HepG2 (cell line): ENCODE measurements at regions not wholly inside any gene's neighbourhood (a gene's known extent, or its start where the extent isn't known, plus 50 kb on each side); places are given as distances from the start of the nearest gene placed in this dataset.

Source experiments
- ATAC-seq: fragments of 200-7000 bp; cut with Tn5 transposase; 3 replicates; pipeline ENCODE4 v1.9.1; 2020; ENCODE audit warnings: mild to moderate bottlenecking, moderate library complexity
- BruUV-seq: library from RNA; stranded (reverse); fragments of 400-500 nt; replicated peaks from 2 replicates; lab custom pipeline; 2021; lab: Mats Ljungman, UMichigan
- CTCF ChIA-PET: fragments of 300-600 bp; formaldehyde crosslinking; extraction: SDS; loops from one replicate; lab custom pipeline; 2021; ENCODE audit warnings: low total read pairs, inconsistent platforms, low intra/inter-chr PET ratio; lab: Yijun Ruan, JAX
- POLR2A ChIA-PET: fragments of 350-600 bp; sonication (Branson Sonifier 250); formaldehyde crosslinking; loops from one replicate; lab custom pipeline; 2020; ENCODE audit warnings: antibody characterized with exemption, inconsistent platforms; lab: Yijun Ruan, JAX
- DNase-seq: peaks from one replicate; pipeline ENCODE4 v3.0.0-alpha.2; 2015; ENCODE audit warnings: low spot score
- FAIRE-seq: peaks from 3 replicates; lab custom pipeline; 2011; peaks lifted over from hg19 to GRCh38; lab: Jason Lieb, UNC
- H2AFZ ChIP-seq: one replicate; pipeline ENCODE4 v1.6.1; 2011; ENCODE audit warnings: low read length, inconsistent platforms
- H3K27ac ChIP-seq: fragments of 300-600 bp; 3 replicates; pipeline ENCODE4 v1.8.0; 2011; ENCODE audit warnings: mixed run types, mild to moderate bottlenecking, mixed read lengths, low read length, inconsistent platforms; ENCODE audit not compliant: insufficient read depth; ENCODE audit errors: extremely low read length
- H3K27me3 ChIP-seq, 2 experiments: fragments of 200-600 bp in 1 of 2; 2 replicates in 1 of 2; 3 replicates in 1 of 2; pipeline versions ENCODE4 v1.6.0 to v1.8.0; 2011; ENCODE audit warnings: low read length in 2 of 2, mild to moderate bottlenecking in 2 of 2, moderate library complexity in 2 of 2, inconsistent platforms in 1 of 2; ENCODE audit not compliant: insufficient read depth in 2 of 2, control insufficient read depth in 1 of 2
- H3K36me3 ChIP-seq, 2 experiments: fragments of 200-600 bp in 1 of 2; replicated peaks in 1 of 2; 2 replicates in 1 of 2; 3 replicates in 1 of 2; pipeline versions ENCODE4 v1.5.1 to v1.8.0; 2011; ENCODE audit warnings: low read length in 2 of 2, inconsistent platforms in 1 of 2; ENCODE audit not compliant: insufficient read depth in 2 of 2, control insufficient read depth in 1 of 2
- H3K4me1 ChIP-seq: 2 replicates; pipeline ENCODE4 v1.5.1; 2012; ENCODE audit warnings: low read length, inconsistent platforms; ENCODE audit not compliant: insufficient read depth
- H3K4me2 ChIP-seq: 2 replicates; pipeline ENCODE4 v1.6.0; 2011; ENCODE audit warnings: low read depth, low read length, inconsistent platforms
- H3K4me3 ChIP-seq, 3 experiments: fragments of 200-600 bp in 1 of 3; sonication (generic), shearing (Covaris generic) in 1 of 3; replicated peaks in 1 of 3; 2 replicates each; pipeline ENCODE4 v1.5.1; 2011 to 2016; ENCODE audit warnings: low read length in 3 of 3, inconsistent platforms in 2 of 3, low read depth in 2 of 3, mild to moderate bottlenecking in 2 of 3, control low read depth in 1 of 3, mixed read lengths in 1 of 3; ENCODE audit not compliant: insufficient read depth in 1 of 3
- H3K79me2 ChIP-seq: one replicate; pipeline ENCODE4 v1.6.1; 2011; ENCODE audit warnings: low read length, inconsistent platforms; ENCODE audit not compliant: insufficient read depth
- H3K9ac ChIP-seq: 2 replicates; pipeline ENCODE4 v1.6.0; 2011; ENCODE audit warnings: mild to moderate bottlenecking, low read depth, low read length, inconsistent platforms; ENCODE audit not compliant: insufficient read depth
- H3K9me3 ChIP-seq: 2 replicates; pipeline ENCODE4 v1.5.1; 2012; ENCODE audit warnings: mild to moderate bottlenecking, low read length
- H4K20me1 ChIP-seq: 2 replicates; pipeline ENCODE4 v1.6.0; 2011; ENCODE audit warnings: inconsistent platforms, mild to moderate bottlenecking, low read length, moderate library complexity; ENCODE audit not compliant: insufficient read depth
- ATRX ChIP-seq: sonication (generic); formaldehyde crosslinking; IDR thresholded peaks from 2 replicates; pipeline ENCODE4 v1.4.0; 2020; ENCODE audit warnings: missing genetic modification reagents, borderline replicate concordance
- CREB1 ChIP-seq, 2 experiments: fragments of 450-650 bp in 1 of 2; IDR thresholded peaks; 2 replicates each; pipeline ENCODE4 v1.6.1; 2016 to 2017; ENCODE audit warnings: control low read depth in 1 of 2, mild to moderate bottlenecking in 1 of 2, missing compliant biosample characterization in 1 of 2, missing genetic modification characterization in 1 of 2
- MIXL1 ChIP-seq: IDR thresholded peaks from 2 replicates; pipeline ENCODE4 v1.6.1; 2016
- MYPOP ChIP-seq: sonication (generic); formaldehyde crosslinking; IDR thresholded peaks from 2 replicates; pipeline ENCODE4 v1.8.1; 2023; ENCODE audit warnings: mild to moderate bottlenecking, moderate library complexity, missing genetic modification reagents
- NCOA5 ChIP-seq: sonication (generic); formaldehyde crosslinking; IDR thresholded peaks from 2 replicates; pipeline ENCODE4 v1.4.0; 2020; ENCODE audit warnings: missing genetic modification reagents
- ZBTB2 ChIP-seq: sonication (generic); formaldehyde crosslinking; IDR thresholded peaks from 2 replicates; pipeline ENCODE4 v1.8.0; 2022; ENCODE audit warnings: low read depth, missing genetic modification reagents
- ZBTB7B ChIP-seq: sonication (generic); formaldehyde crosslinking; IDR thresholded peaks from 2 replicates; pipeline ENCODE4 v1.4.0; 2020; ENCODE audit warnings: missing genetic modification reagents
- ZFP90 ChIP-seq: sonication (generic); formaldehyde crosslinking; IDR thresholded peaks from 2 replicates; pipeline ENCODE4 v1.8.0; 2022; ENCODE audit warnings: missing genetic modification reagents, mild to moderate bottlenecking, inconsistent platforms, borderline replicate concordance
- ZNF138 ChIP-seq: sonication (generic); formaldehyde crosslinking; IDR thresholded peaks from 2 replicates; pipeline ENCODE4 v1.5.0; 2020; ENCODE audit warnings: mild to moderate bottlenecking, low read depth, missing genetic modification reagents
- ZNF232 ChIP-seq: sonication (generic); formaldehyde crosslinking; IDR thresholded peaks from 2 replicates; pipeline ENCODE4 v1.4.0; 2020; ENCODE audit warnings: missing genetic modification reagents, borderline replicate concordance
- ZNF235 ChIP-seq: sonication (generic); formaldehyde crosslinking; IDR thresholded peaks from 2 replicates; pipeline ENCODE4 v1.8.1; 2023; ENCODE audit warnings: mild to moderate bottlenecking, missing genetic modification reagents, borderline replicate concordance
- ZNF761 ChIP-seq: sonication (generic); formaldehyde crosslinking; conservative IDR thresholded peaks from 2 replicates; pipeline ENCODE4 v1.4.0; 2020; ENCODE audit warnings: mild to moderate bottlenecking, missing genetic modification reagents
- WGBS: methylation state at CpG from one replicate; pipeline ENCODE4 v1.1.6; 2017; ENCODE audit warnings: low lambda C conversion rate; 5-methylcytosine and 5-hydroxymethylcytosine counted together
- in situ Hi-C: cut with HindIII; loops from 2 replicates; pipeline ENCODE4 v1.10.0; 2017; ENCODE audit warnings: low pct_unique_long_range_greater_than_20kb; ENCODE audit not compliant: extremely low pct_ligation_motif_present
- intact Hi-C: fragments of 100-400 bp; cut with micrococcal nuclease; formaldehyde crosslinking; loops from one replicate; pipeline ENCODE4 v1.10.0; 2022; ENCODE audit not compliant: unreplicated experiment
- TF ChIP-seq, protein P1 (sequence below): sonication (generic); formaldehyde crosslinking; IDR thresholded peaks from 2 replicates; pipeline ENCODE4 v1.4.0; 2020; ENCODE audit warnings: missing genetic modification reagents, borderline replicate concordance

GRCh38 chr9:16090907-16091629 is 538.2 kb downstream of the CCDC171 start:
- no peak for TF ChIP-seq ZNF761
- TF ChIP-seq ZNF235 (CRISPR knock-in tag) = no peak
- TF ChIP-seq, protein P1, sequence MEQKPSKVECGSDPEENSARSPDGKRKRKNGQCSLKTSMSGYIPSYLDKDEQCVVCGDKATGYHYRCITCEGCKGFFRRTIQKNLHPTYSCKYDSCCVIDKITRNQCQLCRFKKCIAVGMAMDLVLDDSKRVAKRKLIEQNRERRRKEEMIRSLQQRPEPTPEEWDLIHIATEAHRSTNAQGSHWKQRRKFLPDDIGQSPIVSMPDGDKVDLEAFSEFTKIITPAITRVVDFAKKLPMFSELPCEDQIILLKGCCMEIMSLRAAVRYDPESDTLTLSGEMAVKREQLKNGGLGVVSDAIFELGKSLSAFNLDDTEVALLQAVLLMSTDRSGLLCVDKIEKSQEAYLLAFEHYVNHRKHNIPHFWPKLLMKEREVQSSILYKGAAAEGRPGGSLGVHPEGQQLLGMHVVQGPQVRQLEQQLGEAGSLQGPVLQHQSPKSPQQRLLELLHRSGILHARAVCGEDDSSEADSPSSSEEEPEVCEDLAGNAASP (CRISPR knock-in tag) = no peak
- TF ChIP-seq ZBTB2 (CRISPR knock-in tag) = no peak
- TF ChIP-seq ZNF232 (CRISPR knock-in tag) = no peak
- TF ChIP-seq MYPOP (CRISPR knock-in tag) = no peak
- TF ChIP-seq ZNF138 (CRISPR knock-in tag) = no peak
- TF ChIP-seq ATRX = no peak
- TF ChIP-seq CREB1 (IDR thresholded peaks at IDR 0.05) = no peak
- TF ChIP-seq CREB1 (CRISPR knock-in tag; IDR thresholded peaks at IDR 0.05) = no peak
- TF ChIP-seq NCOA5 (CRISPR knock-in tag) = no peak
- no peak for TF ChIP-seq ZBTB7B (CRISPR knock-in tag)
- TF ChIP-seq ZFP90 (CRISPR knock-in tag) = no peak
- TF ChIP-seq MIXL1 (CRISPR knock-in tag) = no peak
- TF ChIP-seq, all 625 proteins: peak for 0
- H3K4me3 ChIP-seq = no peak overlapping the region
- 4% methylated on average over 1 of the region's 3 CpGs for WGBS
- FAIRE-seq (no peak), ATAC-seq (no peak), DNase-seq (no peak)
- in situ Hi-C loops (no loop called here), intact Hi-C loops (no loop called here)
- H3K36me3 ChIP-seq = no peaks in the 10 kb centered on the region
- ChIA-PET POLR2A (no interaction called here), CTCF (no interaction called here)
- H3K27me3 ChIP-seq = peaks cover 0 to 2% of the 10 kb centered on the region in 2 experiments; a peak in 2 of 5 replicates
- H3K27ac ChIP-seq = no peak overlapping the region
- H3K9me3 ChIP-seq = no peaks in the 10 kb centered on the region
- no peaks in the 10 kb centered on the region for H3K4me1 ChIP-seq
- no peak overlapping the region for H3K9ac ChIP-seq
- no peaks in the 10 kb centered on the region for H3K79me2 ChIP-seq
- H2AFZ ChIP-seq = no peak overlapping the region
- no peak overlapping the region for H3K4me2 ChIP-seq
- no TSS peak for BruUV-seq
- H4K20me1 ChIP-seq = no peaks in the 10 kb centered on the region
